Naive thymus-derived CD4-positive, alpha-beta T cell (primary cell): ENCODE measurements at regions not wholly inside any gene's neighbourhood (a gene's known extent, or its start where the extent isn't known, plus 50 kb on each side); places are given as distances from the start of the nearest gene placed in this dataset.

Source experiments
- ATAC-seq: fragments of 150-1000 bp; cut with Tn5 transposase; 2 replicates; pipeline ENCODE4 v1.10.0; 2021; ENCODE audit warnings: mild to moderate bottlenecking, moderate library complexity
- CTCF ChIA-PET: fragments of 350-600 bp; sonication (Branson Sonifier 250); formaldehyde crosslinking; loops from one replicate; lab custom pipeline; 2021; ENCODE audit warnings: antibody characterized with exemption; lab: Charles Lee
- POLR2A ChIA-PET: fragments of 350-600 bp; sonication (Branson Sonifier 250); formaldehyde crosslinking; loops from one replicate; lab custom pipeline; 2021; ENCODE audit warnings: antibody characterized with exemption, inconsistent platforms; lab: Charles Lee
- DNase-seq, 9 donors: peaks; one replicate each; pipeline versions ENCODE4 v3.0.0 to v3.0.0-alpha.2; 2020 to 2022; ENCODE audit warnings: mixed read lengths in 1 of 9
- H3K27ac ChIP-seq: one replicate; pipeline ENCODE4 v1.7.0; 2013; ENCODE audit warnings: mild to moderate bottlenecking, low read depth, low read length, moderate library complexity
- H3K27me3 ChIP-seq, 2 donors: one replicate each; pipeline ENCODE4 v1.7.0; 2013; ENCODE audit warnings: low read length in 2 of 2, mild to moderate bottlenecking in 2 of 2, moderate library complexity in 2 of 2; ENCODE audit not compliant: control insufficient read depth in 2 of 2, insufficient read depth in 2 of 2
- H3K36me3 ChIP-seq, 3 experiments: 1 replicate in 2 of 3; 2 replicates in 1 of 3; pipeline ENCODE4 v1.7.0; 2013; ENCODE audit warnings: low read length in 3 of 3, mild to moderate bottlenecking in 3 of 3, moderate library complexity in 1 of 3; ENCODE audit not compliant: insufficient read depth in 3 of 3, control insufficient read depth in 2 of 3
- H3K4me1 ChIP-seq, 2 donors: one replicate each; pipeline ENCODE4 v1.7.0; 2013; ENCODE audit warnings: low read length in 2 of 2, mild to moderate bottlenecking in 2 of 2, moderate library complexity in 1 of 2; ENCODE audit not compliant: control insufficient read depth in 2 of 2, insufficient read depth in 2 of 2
- H3K4me3 ChIP-seq: 2 replicates; pipeline ENCODE4 v1.7.0; 2013; ENCODE audit warnings: mild to moderate bottlenecking, low read length
- H3K9me3 ChIP-seq, 3 experiments: 1 replicate in 2 of 3; 2 replicates in 1 of 3; pipeline ENCODE4 v1.7.0; 2013; ENCODE audit warnings: low read length in 3 of 3; ENCODE audit not compliant: control insufficient read depth in 2 of 3
- H3K27ac Mint-ChIP-seq, 9 donors: one replicate each; pipeline ENCODE4 v1.8.0; 2020 to 2022; ENCODE audit warnings: mixed read lengths in 9 of 9, mild to moderate bottlenecking in 8 of 9, moderate library complexity in 5 of 9, inconsistent platforms in 2 of 9
- H3K27me3 Mint-ChIP-seq, 5 donors: one replicate each; pipeline ENCODE4 v1.8.0; 2021 to 2022; ENCODE audit warnings: mixed read lengths in 5 of 5, mild to moderate bottlenecking in 1 of 5
- H3K36me3 Mint-ChIP-seq, 5 donors: one replicate each; pipeline ENCODE4 v1.8.0; 2020 to 2022; ENCODE audit warnings: mixed read lengths in 5 of 5, mild to moderate bottlenecking in 3 of 5, inconsistent platforms in 1 of 5
- H3K4me1 Mint-ChIP-seq, 7 donors: one replicate each; pipeline ENCODE4 v1.8.0; 2020 to 2022; ENCODE audit warnings: mixed read lengths in 7 of 7, mild to moderate bottlenecking in 3 of 7, inconsistent platforms in 1 of 7
- H3K4me3 Mint-ChIP-seq, 10 donors: one replicate each; pipeline ENCODE4 v1.8.0; 2020 to 2022; ENCODE audit warnings: mild to moderate bottlenecking in 10 of 10, mixed read lengths in 10 of 10, moderate library complexity in 6 of 10, inconsistent platforms in 2 of 10
- H3K9me3 Mint-ChIP-seq, 11 donors: one replicate each; pipeline ENCODE4 v1.8.0; 2020 to 2022; ENCODE audit warnings: mixed read lengths in 11 of 11, mild to moderate bottlenecking in 4 of 11, inconsistent platforms in 1 of 11, moderate library complexity in 1 of 11
- intact Hi-C, 2 donors: fragments of 100-400 bp; cut with micrococcal nuclease; formaldehyde crosslinking; loops; one replicate each; pipeline ENCODE4 v1.15.1; 2023

- no peak overlapping the region for H3K27ac Mint-ChIP-seq
- peaks cover 0 to 4% (median 0%) of the 10 kb centered on the region in 5 donors for H3K36me3 Mint-ChIP-seq
- Histone ChIP-seq H3K27me3 (no peaks in the 10 kb centered on the region), H3K9me3 (peaks cover 0 to 16% (median 0%) of the 10 kb centered on the region in 3 experiments), H3K4me3 (no peak overlapping the region), H3K27ac (no peak overlapping the region), H3K36me3 (no peaks in the 10 kb centered on the region), H3K4me1 (no peaks in the 10 kb centered on the region)
- no peak overlapping the region for H3K4me3 Mint-ChIP-seq
- DNase-seq = no peak
- intact Hi-C loops = no loop called here
- ChIA-PET CTCF (no interaction called here), POLR2A (no interaction called here)
- peaks cover 0 to 39% (median 15%) of the 10 kb centered on the region in 11 donors for H3K9me3 Mint-ChIP-seq
- no peaks in the 10 kb centered on the region for H3K4me1 Mint-ChIP-seq
- no peak for ATAC-seq
- peaks cover 0 to 21% (median 4%) of the 10 kb centered on the region in 5 donors for H3K27me3 Mint-ChIP-seq
Measured at GRCh38 chr19:28990522-28990921, 222.4 kb downstream of the UQCRFS1 start.

DNA sequence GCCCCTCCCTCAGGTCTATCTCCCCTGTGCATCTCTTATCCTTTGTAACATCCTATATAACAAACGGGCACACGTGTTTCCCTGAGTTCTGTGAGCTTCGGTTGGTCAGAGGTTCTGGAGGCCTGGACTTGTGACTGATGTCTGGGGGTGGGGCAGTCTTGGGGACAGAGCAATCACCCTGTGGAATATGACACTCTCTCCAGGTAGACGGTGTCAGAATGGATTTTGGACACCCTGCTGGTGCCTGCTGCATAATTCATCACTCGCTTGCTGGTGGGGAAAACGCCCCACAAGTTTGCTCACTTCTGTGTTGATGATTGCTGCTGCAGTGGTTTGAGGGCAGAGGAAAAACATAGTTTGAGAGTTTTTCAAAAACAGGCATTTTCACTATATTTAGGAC lies 223.2 kb downstream of the UQCRFS1 start:
- no peak overlapping the region for H3K27ac ChIP-seq
- H3K4me1 ChIP-seq = no peaks in the 10 kb centered on the region
- H3K27me3 ChIP-seq = no peaks in the 10 kb centered on the region
- peaks cover 0 to 14% (median 0%) of the 10 kb centered on the region in 3 experiments for H3K9me3 ChIP-seq
- DNase-seq = no peak
- no peaks in the 10 kb centered on the region for H3K4me1 Mint-ChIP-seq
- H3K36me3 Mint-ChIP-seq = peaks cover 0 to 3% (median 0%) of the 10 kb centered on the region in 5 donors
- H3K27me3 Mint-ChIP-seq = peaks cover 0 to 21% (median 5%) of the 10 kb centered on the region in 5 donors
- ChIA-PET CTCF (no interaction called here), POLR2A (no interaction called here)
- no peaks in the 10 kb centered on the region for H3K36me3 ChIP-seq
- peaks cover 0 to 31% (median 15%) of the 10 kb centered on the region in 11 donors for H3K9me3 Mint-ChIP-seq
- H3K4me3 Mint-ChIP-seq = no peak overlapping the region
- intact Hi-C loops = no loop called here
- no peak overlapping the region for H3K4me3 ChIP-seq
- no peak for ATAC-seq
- no peak overlapping the region for H3K27ac Mint-ChIP-seq

GRCh38 chr19:28988066-28988465 lies 224.9 kb downstream of the UQCRFS1 start:
- Histone ChIP-seq H3K27ac (no peak overlapping the region), H3K36me3 (no peaks in the 10 kb centered on the region), H3K4me3 (no peak overlapping the region), H3K9me3 (peaks cover 0 to 4% (median 0%) of the 10 kb centered on the region in 3 experiments), H3K27me3 (no peaks in the 10 kb centered on the region), H3K4me1 (no peaks in the 10 kb centered on the region)
- Mint-ChIP-seq H3K4me1 (no peaks in the 10 kb centered on the region), H3K4me3 (no peak overlapping the region), H3K36me3 (peaks cover 0 to 3% (median 0%) of the 10 kb centered on the region in 5 donors), H3K27me3 (peaks cover 0 to 21% (median 5%) of the 10 kb centered on the region in 5 donors), H3K9me3 (peaks cover 0 to 18% (median 5%) of the 10 kb centered on the region in 11 donors), H3K27ac (no peak overlapping the region)
- intact Hi-C loops = no loop called here
- ATAC-seq (no peak), DNase-seq (no peak)
- CTCF ChIA-PET = no interaction called here
- POLR2A ChIA-PET = no interaction called here

DNA sequence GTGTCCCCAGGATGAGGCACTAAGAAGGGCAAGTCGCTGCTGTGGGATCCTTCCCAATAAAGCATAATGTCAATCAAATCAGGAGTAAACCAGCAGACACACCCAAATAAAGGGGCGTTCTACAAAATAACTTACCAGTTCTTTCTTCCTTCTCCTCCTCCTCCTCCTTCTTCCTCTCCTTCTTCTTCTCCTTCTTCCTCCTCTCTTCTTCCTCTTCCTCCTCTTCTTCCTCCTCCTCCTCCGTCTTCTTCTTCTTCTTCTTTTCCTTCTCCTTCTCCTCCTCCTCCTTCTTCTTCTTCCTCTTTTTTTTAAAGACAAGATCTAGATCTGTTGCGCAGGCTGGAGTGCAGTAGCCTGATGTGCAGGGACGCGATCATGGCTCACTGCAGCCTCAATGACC lies 225.8 kb downstream of the UQCRFS1 start:
- intact Hi-C loops = no loop called here
- Mint-ChIP-seq H3K27me3 (peaks cover 0 to 30% (median 5%) of the 10 kb centered on the region in 5 donors), H3K4me3 (no peak overlapping the region), H3K4me1 (no peaks in the 10 kb centered on the region), H3K9me3 (peaks cover 0 to 14% (median 2%) of the 10 kb centered on the region in 11 donors), H3K36me3 (peaks cover 0 to 4% (median 0%) of the 10 kb centered on the region in 5 donors), H3K27ac (peak overlapping the region in 1 of 9 donors; percentile 77)
- H3K4me3 ChIP-seq = no peak overlapping the region
- H3K27me3 ChIP-seq = no peaks in the 10 kb centered on the region
- no peak for DNase-seq
- ATAC-seq = no peak
- ChIA-PET CTCF (no interaction called here), POLR2A (no interaction called here)
- no peak overlapping the region for H3K27ac ChIP-seq
- H3K4me1 ChIP-seq = no peaks in the 10 kb centered on the region
- H3K9me3 ChIP-seq = no peaks in the 10 kb centered on the region
- no peaks in the 10 kb centered on the region for H3K36me3 ChIP-seq

DNA sequence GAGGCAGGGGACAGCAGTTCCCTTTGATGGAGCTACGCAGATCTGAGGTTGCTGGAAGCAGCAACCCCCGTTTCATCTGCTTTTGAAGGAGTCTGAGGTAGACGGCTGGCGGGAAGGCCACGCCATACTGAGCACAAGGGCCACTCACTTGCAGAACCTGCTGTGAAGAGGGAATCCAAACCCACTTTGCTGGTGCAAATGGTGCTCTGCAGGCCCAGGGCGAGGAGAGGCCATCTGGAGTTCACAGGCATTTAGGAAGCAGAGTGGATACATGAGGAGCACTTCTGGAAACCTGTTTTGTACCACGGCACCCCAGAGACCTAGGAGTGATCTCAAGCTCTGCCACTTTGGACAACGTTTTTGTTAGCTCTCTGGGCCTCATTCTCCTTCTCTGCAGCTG lies 227.8 kb downstream of the UQCRFS1 start:
- Histone ChIP-seq H3K27ac (no peak overlapping the region), H3K9me3 (no peaks in the 10 kb centered on the region), H3K4me1 (no peaks in the 10 kb centered on the region), H3K4me3 (no peak overlapping the region), H3K36me3 (no peaks in the 10 kb centered on the region), H3K27me3 (no peaks in the 10 kb centered on the region)
- no peak overlapping the region for H3K27ac Mint-ChIP-seq
- H3K27me3 Mint-ChIP-seq = peaks cover 0 to 36% (median 9%) of the 10 kb centered on the region in 5 donors
- peaks cover 0 to 4% (median 0%) of the 10 kb centered on the region in 5 donors for H3K36me3 Mint-ChIP-seq
- POLR2A ChIA-PET = no interaction called here
- CTCF ChIA-PET = no interaction called here
- no peak overlapping the region for H3K4me3 Mint-ChIP-seq
- peaks cover 0 to 13% (median 3%) of the 10 kb centered on the region in 11 donors for H3K9me3 Mint-ChIP-seq
- intact Hi-C loops = no loop called here
- DNase-seq (no peak), ATAC-seq (no peak)
- no peaks in the 10 kb centered on the region for H3K4me1 Mint-ChIP-seq

DNA sequence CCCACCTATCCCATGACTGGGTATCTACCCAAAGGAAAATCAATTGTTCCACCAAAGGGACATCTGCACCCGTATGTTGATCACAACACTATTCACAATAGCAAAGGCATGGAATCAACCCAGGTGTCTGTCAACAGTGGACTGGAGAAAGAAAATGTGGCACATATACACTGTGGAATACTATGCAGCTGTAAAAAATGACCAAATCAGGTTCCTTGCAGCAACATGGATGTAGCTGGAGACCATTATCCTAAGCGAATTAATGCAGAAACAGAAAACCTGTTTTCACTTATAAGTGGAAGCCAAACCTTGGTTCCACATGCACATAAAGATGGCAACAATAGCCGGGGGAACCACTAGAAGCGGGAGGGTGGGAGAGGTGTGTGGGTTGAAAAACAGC lies 228.6 kb downstream of the UQCRFS1 start:
- POLR2A ChIA-PET = no interaction called here
- peaks cover 0 to 31% (median 13%) of the 10 kb centered on the region in 5 donors for H3K27me3 Mint-ChIP-seq
- DNase-seq (no peak), ATAC-seq (no peak)
- H3K4me3 ChIP-seq = no peak overlapping the region
- H3K4me3 Mint-ChIP-seq = no peak overlapping the region
- H3K27me3 ChIP-seq = no peaks in the 10 kb centered on the region
- H3K27ac Mint-ChIP-seq = no peak overlapping the region
- no peaks in the 10 kb centered on the region for H3K36me3 ChIP-seq
- intact Hi-C loops = no loop called here
- H3K9me3 ChIP-seq = no peaks in the 10 kb centered on the region
- no peak overlapping the region for H3K27ac ChIP-seq
- H3K36me3 Mint-ChIP-seq = peaks cover 0 to 4% (median 0%) of the 10 kb centered on the region in 5 donors
- no peaks in the 10 kb centered on the region for H3K4me1 Mint-ChIP-seq
- CTCF ChIA-PET = no interaction called here
- no peaks in the 10 kb centered on the region for H3K4me1 ChIP-seq
- peaks cover 0 to 15% (median 4%) of the 10 kb centered on the region in 11 donors for H3K9me3 Mint-ChIP-seq

DNA sequence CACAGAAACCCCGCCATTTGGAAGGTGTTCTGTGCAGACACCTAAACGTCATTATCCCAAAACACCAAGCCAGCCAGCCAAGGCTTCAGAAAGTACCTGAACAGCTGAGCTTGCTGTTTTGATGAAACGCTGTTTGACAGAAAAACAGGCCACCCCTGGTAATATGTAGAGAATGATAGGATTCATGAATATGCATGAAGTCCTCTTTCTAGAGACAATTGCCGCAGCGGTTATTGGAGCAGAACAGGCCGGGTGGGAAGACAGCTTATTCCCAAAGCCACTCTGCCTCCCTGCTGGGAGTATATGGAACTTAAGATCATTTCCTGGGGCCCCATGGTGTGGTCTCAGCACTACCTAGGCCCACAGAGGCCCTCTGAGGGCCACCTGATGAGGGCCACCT lies 229.5 kb downstream of the UQCRFS1 start:
- H3K36me3 Mint-ChIP-seq = peaks cover 0 to 4% (median 0%) of the 10 kb centered on the region in 5 donors
- H3K9me3 ChIP-seq = no peaks in the 10 kb centered on the region
- POLR2A ChIA-PET = no interaction called here
- H3K4me3 ChIP-seq = no peak overlapping the region
- no peaks in the 10 kb centered on the region for H3K27me3 ChIP-seq
- no peaks in the 10 kb centered on the region for H3K4me1 ChIP-seq
- H3K27me3 Mint-ChIP-seq = peaks cover 0 to 27% (median 13%) of the 10 kb centered on the region in 5 donors
- CTCF ChIA-PET = no interaction called here
- intact Hi-C loops = no loop called here
- DNase-seq (no peak), ATAC-seq (no peak)
- H3K27ac ChIP-seq = no peak overlapping the region
- no peak overlapping the region for H3K4me3 Mint-ChIP-seq
- H3K9me3 Mint-ChIP-seq = peaks cover 0 to 13% (median 4%) of the 10 kb centered on the region in 11 donors
- H3K27ac Mint-ChIP-seq = no peak overlapping the region
- H3K36me3 ChIP-seq = no peaks in the 10 kb centered on the region
- no peaks in the 10 kb centered on the region for H3K4me1 Mint-ChIP-seq
